Esophagus muscularis mucosa (tissue), 4 donors: ENCODE measurements at regions not wholly inside any gene's neighbourhood (a gene's known extent, or its start where the extent isn't known, plus 50 kb on each side); places are given as distances from the start of the nearest gene placed in this dataset.

Source experiments
- DNase-seq: peaks from one replicate; pipeline ENCODE4 v3.0.0-alpha.2; 2017; ENCODE audit errors: extremely low spot score
- H3K27ac ChIP-seq, 4 donors: fragments of 200-600 bp; sonication (generic); replicated peaks in 1 of 4; 1 replicate in 3 of 4; 2 replicates in 1 of 4; pipeline ENCODE4 v1.5.1; 2016 to 2019; ENCODE audit warnings: mild to moderate bottlenecking in 1 of 4
- H3K27me3 ChIP-seq, 4 donors: fragments of 200-600 bp; sonication (generic); one replicate each; pipeline versions ENCODE4 v1.5.1 to v1.6.0; 2016 to 2019
- H3K36me3 ChIP-seq, 4 donors: fragments of 200-600 bp; sonication (generic); one replicate each; pipeline ENCODE4 v1.5.1; 2016 to 2019
- H3K4me1 ChIP-seq, 4 donors: fragments of 200-600 bp; sonication (generic); one replicate each; pipeline ENCODE4 v1.5.1; 2016 to 2019
- H3K4me3 ChIP-seq, 4 donors: fragments of 200-600 bp; sonication (generic); 1 replicate in 2 of 4; 2 replicates in 2 of 4; pipeline ENCODE4 v1.5.1; 2016 to 2019; ENCODE audit warnings: mild to moderate bottlenecking in 4 of 4, moderate library complexity in 1 of 4
- H3K9me3 ChIP-seq, 4 donors: fragments of 200-600 bp; sonication (generic); 1 replicate in 3 of 4; 2 replicates in 1 of 4; pipeline ENCODE4 v1.5.1; 2016 to 2019
- CTCF ChIP-seq, 3 experiments: fragments of 200-600 bp in 2 of 3; fragments of 450-650 bp in 1 of 3; sonication (generic) in 2 of 3; IDR thresholded peaks; one replicate each; pipeline ENCODE4 v1.5.1; 2017 to 2019; ENCODE audit warnings: antibody characterized with exemption in 3 of 3, mild to moderate bottlenecking in 2 of 3, moderate library complexity in 1 of 3
- EP300 ChIP-seq: sonication (generic); formaldehyde crosslinking; IDR thresholded peaks from one replicate; pipeline ENCODE4 v1.6.1; 2017; ENCODE audit warnings: antibody characterized with exemption
- POLR2A ChIP-seq: fragments of 450-650 bp; IDR thresholded peaks from one replicate; pipeline ENCODE4 v1.6.1; 2017; ENCODE audit warnings: antibody characterized with exemption, moderate library complexity, mild to moderate bottlenecking, low read depth
- POLR2AphosphoS5 ChIP-seq, 2 donors: sonication (generic); formaldehyde crosslinking; IDR thresholded peaks; one replicate each; pipeline ENCODE4 v1.6.1; 2017; ENCODE audit warnings: antibody characterized with exemption in 2 of 2
- WGBS: methylation state at CpG from one replicate; pipeline ENCODE4 v1.1.5; 2018; 5-methylcytosine and 5-hydroxymethylcytosine counted together
- intact Hi-C: fragments of 100-400 bp; cut with DNase I; formaldehyde crosslinking; loops from one replicate; pipeline ENCODE4 v1.15.1; 2023

- H3K27me3 ChIP-seq, result no peaks in the 10 kb centered on the region
- peaks cover 0 to 4% (median 3%) of the 10 kb centered on the region in 4 donors for H3K4me1 ChIP-seq
- no peaks in the 10 kb centered on the region for H3K9me3 ChIP-seq
- TF ChIP-seq POLR2AphosphoS5 (IDR thresholded peaks at IDR 0.05) (no peak), POLR2A (no peak), EP300 (no peak), CTCF (IDR thresholded peaks at IDR 0.05) (no peak)
- no peak for DNase-seq
- intact Hi-C loops, result no loop called here
- H3K27ac ChIP-seq, result no peak overlapping the region
- no peak overlapping the region for H3K4me3 ChIP-seq
- H3K36me3 ChIP-seq, result no peaks in the 10 kb centered on the region
- WGBS, result 84% methylated on average over 3 of the region's 3 CpGs
Measured at GRCh38 chr10:10897400-10897799, 120.3 kb upstream of the CELF2 start.

- Histone ChIP-seq H3K36me3 (no peaks in the 10 kb centered on the region), H3K27ac (no peak overlapping the region), H3K27me3 (no peaks in the 10 kb centered on the region), H3K4me3 (no peak overlapping the region), H3K9me3 (no peaks in the 10 kb centered on the region), H3K4me1 (no peaks in the 10 kb centered on the region)
- intact Hi-C loops, result no loop called here
- TF ChIP-seq POLR2AphosphoS5 (IDR thresholded peaks at IDR 0.05) (no peak), EP300 (no peak), POLR2A (no peak), CTCF (IDR thresholded peaks at IDR 0.05) (no peak)
- WGBS, result 79% methylated on average over 3 of the region's 3 CpGs
- no peak for DNase-seq
Measured at GRCh38 chr10:10901906-10902305, 115.8 kb upstream of the CELF2 start.

GRCh38 chr10:10902951-10903350 lies 114.7 kb upstream of the CELF2 start:
- no peak overlapping the region for H3K4me3 ChIP-seq
- DNase-seq, result no peak
- WGBS, result 98% methylated on average over 2 of the region's 2 CpGs
- no peak overlapping the region for H3K27ac ChIP-seq
- H3K4me1 ChIP-seq, result no peaks in the 10 kb centered on the region
- H3K9me3 ChIP-seq, result no peaks in the 10 kb centered on the region
- no peaks in the 10 kb centered on the region for H3K27me3 ChIP-seq
- intact Hi-C loops, result no loop called here
- no peaks in the 10 kb centered on the region for H3K36me3 ChIP-seq
- no peak for TF ChIP-seq POLR2AphosphoS5 (IDR thresholded peaks at IDR 0.05)
- no peak for TF ChIP-seq EP300
- no peak for TF ChIP-seq POLR2A
- no peak for TF ChIP-seq CTCF (IDR thresholded peaks at IDR 0.05)

- 78% methylated on average over 1 of the region's 2 CpGs for WGBS
- DNase-seq, result no peak
Measured at GRCh38 chr10:10903620-10904019, 114.1 kb upstream of the CELF2 start.

More at GRCh38 chr10:10903620-10904019, 114.1 kb upstream of the CELF2 start:
- Histone ChIP-seq H3K4me3 (no peak overlapping the region), H3K4me1 (no peaks in the 10 kb centered on the region), H3K27ac (no peak overlapping the region), H3K9me3 (no peaks in the 10 kb centered on the region), H3K27me3 (no peaks in the 10 kb centered on the region), H3K36me3 (no peaks in the 10 kb centered on the region)
- TF ChIP-seq CTCF (IDR thresholded peaks at IDR 0.05) (no peak), EP300 (no peak), POLR2AphosphoS5 (IDR thresholded peaks at IDR 0.05) (no peak), POLR2A (no peak)
- intact Hi-C loops, result no loop called here
